NCI-H2081 (cell line): ENCODE measurements at regions not wholly inside any gene's neighbourhood (a gene's known extent, or its start where the extent isn't known, plus 50 kb on each side); places are given as distances from the start of the nearest gene placed in this dataset.

Experiments used
- DNase-seq, 2 experiments: peaks; one replicate each; lab custom pipeline; 2025; lab: John Stamatoyannopoulos, UW

DNA sequence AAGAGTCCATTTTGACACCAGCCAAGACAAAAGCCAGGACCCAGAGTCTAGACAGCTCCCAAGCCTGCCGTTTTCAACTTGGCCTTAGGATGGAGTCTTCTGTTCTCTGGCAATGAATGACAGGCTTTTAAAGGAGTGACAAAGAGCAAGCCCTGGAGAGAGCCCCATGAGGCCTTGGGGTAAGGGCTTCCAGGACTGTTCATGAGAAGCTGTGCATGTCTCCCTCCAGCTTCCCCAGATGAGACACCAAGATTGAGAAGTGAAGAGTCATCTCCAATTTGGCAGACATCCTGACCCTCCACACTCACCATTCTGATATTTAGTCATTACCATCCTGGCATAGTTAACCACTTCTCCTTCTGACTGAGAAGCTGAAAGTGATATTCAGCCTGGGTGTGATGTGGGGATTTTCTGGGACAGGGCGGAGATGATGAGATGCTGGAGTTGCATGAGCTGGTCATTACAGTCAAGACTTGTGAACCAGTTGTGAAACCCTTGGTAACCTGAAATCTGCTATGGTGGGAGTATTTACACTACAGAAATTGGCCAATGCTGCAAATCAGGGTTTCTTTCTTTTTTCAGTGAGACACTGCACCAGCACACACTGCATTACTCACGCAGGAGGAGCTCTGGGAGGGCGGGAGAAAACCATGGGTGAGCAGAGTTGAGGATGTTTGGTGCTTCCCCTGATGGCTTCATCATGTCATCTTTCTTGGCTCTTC is 77.8 kb downstream of the VCPKMT start:
- DNase-seq: no peak

DNA sequence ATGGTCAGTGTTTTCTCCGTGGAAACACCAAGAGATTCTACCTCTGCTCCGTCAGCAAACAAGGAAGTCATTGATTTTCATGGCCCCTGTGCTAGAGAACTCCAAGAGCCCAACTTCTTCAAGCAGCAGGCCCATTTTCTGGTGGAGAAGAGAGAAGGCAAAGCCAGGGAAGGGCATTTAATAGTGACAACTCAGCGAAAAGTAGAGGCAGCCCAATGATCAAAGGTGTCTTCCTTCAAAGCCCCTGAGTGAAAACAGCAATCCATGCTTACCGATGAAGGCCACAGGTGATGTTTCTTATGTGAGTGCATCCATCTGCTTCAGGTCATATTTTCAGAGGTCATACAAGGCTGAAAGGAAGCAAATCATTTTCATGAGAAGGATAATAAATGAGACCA is 77.3 kb downstream of the VCPKMT start:
- no peak for DNase-seq

DNA sequence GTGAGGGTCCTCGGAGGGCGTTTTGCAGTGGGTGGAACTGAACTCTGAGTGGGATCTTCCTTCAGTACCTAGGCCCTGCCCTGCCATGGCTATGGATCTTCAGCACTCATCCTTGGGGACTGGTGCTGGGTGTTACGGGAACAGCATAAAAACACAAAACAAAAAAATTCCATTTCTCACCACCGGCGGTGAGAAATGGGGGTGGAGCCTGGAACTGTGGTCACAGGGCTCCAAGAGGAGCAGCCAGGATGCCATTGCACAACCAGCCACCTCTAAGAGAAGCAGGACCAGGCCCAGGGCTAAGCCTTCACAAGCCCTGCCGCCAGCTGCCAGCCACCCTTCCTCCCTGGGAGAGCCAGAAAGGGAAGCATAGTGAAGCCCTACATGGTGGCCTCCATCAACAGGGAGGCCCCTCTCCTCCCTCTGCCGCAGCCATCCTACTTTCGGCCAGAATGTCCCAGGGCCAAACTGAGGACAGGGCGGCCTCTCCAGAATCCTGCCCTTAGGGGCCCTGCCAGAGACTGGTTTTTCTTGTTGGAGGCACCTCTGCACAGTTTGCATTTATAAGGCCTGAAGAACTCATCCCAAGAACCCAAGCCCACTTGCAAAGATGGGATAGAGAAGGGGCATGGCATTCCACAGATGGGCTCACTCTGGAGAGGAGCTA is 76.5 kb downstream of the VCPKMT start:
- DNase-seq: no peak

DNA sequence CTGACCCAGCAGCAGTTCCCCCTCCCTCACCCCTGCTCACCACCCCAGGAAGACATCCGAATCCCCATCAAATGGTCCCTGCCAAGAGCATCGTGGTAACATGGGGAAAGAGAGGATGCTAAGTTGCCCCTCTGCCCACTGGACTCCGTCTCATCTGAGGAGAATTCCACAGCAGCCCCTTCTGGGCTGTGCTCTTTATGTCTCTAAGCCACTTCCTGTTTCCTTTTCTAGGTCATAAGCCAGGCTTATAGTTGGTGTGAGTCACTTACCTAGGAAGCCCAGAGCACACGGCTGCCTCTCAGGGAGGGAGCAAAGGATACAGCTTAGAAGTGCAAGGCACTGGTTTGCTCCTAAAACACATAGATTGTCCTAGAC is 76.0 kb downstream of the VCPKMT start:
- no peak for DNase-seq

DNA sequence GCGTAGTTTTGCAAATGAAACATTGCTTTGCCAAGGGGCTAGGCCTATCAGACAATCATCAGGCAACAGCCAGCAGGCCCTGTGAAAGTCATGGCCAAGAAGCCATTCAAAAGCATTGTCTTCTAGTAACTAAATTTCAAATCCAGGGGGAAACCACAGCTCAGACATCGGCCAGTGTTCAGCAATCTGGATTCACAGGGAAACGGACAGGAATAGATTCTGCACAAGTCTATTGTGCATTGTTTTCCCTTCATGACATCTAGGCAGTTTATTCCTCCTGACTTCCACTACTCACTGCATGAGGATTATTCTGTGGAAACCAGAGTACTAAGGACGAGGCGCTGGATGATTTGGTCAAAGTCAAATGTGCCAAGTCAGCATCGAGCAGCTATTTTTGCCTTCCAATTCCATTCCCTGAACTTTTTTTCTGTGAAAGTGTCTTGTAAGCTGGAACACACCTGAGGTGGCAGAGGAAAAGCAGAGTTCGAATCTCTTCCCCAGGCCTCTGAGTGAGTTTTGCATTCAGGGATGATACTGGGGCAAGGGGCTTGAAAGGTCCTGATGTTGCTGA is 75.4 kb downstream of the VCPKMT start:
- DNase-seq: no peak

DNA sequence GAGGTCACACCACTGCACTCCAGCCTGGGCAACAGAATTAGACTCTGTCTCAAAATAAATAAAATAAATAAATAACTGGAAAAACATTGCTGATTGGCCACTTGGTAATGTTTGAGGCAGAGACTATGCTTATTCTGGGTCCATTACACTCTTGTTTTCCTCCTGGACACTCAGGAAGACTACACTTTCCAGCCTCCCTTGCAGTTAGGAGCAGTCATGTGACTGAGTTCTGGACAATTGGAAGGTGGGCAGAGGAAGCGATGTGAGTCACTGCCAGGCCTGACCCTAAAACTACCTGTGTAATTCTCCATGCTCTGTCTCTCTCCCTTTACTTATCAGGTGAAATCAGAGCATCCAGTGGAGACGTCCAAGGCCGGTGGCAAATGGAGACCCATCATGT is 74.4 kb downstream of the VCPKMT start:
- DNase-seq: no peak

DNA sequence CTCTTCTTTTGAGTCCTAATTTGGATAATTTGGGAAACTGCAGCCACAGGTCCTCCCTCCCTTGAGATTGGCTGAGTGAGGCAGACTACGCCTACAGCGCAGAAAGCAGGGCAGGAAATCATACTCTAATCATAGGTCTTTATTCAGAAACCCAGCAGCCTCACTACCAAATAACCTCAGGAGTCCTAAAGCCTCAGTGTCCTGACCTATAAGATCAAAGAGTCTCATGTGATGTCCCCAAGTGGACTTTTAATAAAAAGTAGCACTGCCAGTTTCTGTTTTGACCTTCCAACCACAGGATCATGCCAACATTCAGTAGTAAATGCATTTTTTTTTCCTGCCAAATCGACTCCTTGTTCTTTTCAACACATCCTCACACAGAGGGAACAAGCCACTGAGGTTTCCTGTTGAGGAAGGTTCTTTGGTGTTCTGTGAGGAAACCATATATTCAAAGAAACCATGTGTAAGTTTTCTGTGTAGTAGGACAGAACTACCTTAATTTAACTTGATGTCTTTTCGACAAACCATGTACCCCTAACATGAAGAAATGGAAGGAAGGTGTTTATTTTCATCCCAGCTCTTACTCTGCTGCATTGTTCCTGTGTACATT is 72.2 kb downstream of the VCPKMT start:
- no peak for DNase-seq

DNA sequence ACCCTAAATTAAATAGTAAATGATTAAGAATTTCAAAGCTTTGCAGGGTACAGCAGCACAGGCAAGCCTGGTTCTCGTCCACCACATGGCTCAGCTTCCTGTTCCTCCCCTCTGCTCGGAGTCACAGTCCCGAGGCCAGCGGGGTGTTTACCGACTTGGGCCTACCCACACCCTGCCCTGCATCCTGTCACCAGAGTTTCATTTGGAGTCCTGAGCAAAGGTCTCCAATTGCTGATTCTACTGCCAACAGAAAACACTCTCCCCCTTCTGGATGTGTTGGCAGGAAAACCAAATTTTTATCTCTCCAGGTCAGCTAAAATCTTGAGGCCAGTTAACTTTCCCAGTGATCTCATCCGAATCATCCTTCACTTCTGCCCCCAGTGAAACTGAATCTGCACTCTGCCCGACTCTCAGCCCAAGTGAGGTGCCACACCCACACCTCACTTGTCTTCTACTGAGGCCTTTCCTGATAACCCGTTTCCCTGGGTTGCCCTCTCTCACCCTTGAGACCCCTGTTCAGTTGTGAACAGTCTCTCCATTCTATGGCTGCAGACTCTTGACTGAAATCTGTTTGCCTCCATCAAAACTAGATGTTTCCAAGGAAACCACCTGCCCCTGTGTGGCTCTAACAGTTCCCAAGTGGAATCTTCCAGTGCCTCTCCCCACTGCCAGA is 71.2 kb downstream of the VCPKMT start:
- DNase-seq: no peak

DNA sequence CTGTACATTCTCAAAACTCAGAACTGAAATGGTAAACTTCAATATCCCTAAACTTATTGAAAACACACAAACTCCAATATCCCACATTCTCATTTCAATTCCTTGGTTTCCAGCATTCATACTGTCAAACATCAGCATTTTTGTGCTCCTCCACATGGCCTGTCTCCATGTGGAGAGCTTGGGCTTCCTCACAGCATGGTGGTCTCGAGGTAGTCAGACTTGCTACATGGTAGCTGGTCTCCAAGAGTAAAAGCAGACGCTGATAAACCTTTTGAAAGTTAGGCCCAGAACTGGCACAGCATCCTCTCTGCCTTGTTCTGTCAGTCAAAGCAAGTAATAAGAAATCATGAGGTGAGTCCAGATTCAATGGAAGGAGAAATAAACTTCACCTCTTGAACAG is 70.5 kb downstream of the VCPKMT start:
- no peak for DNase-seq

DNA sequence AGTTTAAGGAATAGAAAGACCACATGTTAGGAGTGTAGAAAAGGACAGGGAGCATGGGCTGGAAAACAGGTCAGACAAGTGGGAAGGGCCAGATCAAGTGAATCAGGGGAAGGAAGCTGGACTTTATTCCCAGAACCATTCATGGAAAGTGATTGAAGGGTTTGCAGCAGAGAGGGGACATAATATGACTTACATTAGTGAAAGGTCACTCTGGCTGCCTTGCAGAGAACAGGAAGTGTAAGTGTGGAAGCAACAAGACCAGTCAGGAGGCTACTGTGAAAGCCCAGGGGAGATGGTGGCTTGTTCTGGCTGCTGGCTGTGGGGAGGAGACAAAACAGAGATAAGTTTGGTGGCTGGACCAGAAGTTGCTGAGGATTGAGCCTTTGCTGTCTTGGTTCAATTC is 69.1 kb downstream of the VCPKMT start:
- no peak for DNase-seq

DNA sequence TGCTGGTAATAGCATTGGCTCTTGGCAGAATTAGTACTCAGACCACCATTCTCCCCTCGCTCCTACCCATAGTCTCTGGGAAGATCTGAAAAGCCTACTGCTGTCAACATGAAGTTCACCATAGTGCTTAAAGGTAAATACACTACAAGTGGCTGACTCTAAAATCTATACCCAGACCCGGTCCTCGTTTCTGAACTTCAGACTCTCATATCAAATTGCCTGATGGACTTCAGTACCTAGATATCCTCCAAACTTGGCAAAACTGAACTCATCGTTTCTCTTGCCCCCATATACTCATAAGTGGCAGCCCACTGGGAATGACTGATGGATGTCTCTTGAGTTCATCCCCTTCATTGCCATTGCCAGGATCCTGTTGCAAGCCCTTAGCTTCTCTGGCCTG is 67.3 kb downstream of the VCPKMT start:
- DNase-seq: no peak

DNA sequence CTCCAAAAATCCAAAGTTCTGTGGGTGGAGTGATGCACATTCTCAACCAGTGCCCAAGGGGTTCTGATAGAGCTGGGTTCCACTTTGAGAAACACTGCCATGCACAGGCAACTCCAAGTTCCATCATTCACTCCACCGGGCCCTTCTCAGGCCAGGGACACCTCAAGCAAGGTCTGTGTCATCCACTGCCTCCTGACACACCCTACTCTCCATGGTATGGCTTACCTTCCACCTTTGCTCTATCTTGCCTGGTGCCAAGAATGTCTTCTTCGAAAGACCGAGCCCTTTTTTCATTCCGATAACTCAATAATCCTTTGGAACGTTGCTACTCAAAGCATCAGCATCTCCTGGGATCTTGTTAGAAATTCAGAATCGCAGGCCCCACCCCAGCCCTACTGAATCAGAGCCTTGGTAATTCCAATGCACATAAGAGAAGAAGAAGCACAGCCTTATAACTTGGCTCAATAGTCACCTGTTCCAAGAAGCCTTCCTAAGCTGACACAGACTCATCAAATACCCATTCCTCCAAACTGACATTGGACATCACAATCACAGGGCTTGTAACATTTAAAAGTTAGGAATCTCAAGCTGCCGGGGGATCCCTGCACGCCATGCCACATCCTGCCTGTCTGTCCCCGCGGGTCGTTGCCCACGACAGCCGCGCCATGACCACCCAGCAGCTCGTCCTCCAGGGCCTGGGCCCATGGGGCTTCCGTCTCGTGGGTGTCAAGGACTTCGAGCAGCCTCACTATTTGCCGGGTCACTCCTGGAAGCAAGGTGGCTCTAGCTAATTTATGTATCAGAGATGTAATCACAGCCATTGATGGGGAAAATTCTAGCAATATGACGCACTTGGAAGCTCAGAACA is 66.4 kb downstream of the VCPKMT start:
- no peak for DNase-seq

DNA sequence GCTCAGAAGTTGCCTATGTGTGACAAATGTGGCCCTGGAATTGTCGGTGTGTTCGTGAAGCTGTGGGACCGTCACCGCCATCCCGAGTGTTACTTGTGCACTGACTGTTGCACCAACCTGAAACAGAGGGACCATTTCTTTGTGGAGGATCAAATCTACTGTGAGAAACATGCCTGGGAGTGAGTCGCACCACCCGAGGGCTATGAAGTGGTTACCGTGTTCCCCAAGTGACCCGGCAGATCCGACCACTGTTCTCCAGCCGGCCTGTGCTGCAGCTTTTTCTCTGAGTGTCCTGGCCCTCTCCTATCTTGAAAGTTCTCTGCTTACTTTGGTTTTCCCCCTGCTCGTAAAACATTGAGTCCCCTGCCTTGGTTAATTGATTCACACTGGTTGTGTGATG is 65.3 kb downstream of the VCPKMT start:
- DNase-seq: no peak

DNA sequence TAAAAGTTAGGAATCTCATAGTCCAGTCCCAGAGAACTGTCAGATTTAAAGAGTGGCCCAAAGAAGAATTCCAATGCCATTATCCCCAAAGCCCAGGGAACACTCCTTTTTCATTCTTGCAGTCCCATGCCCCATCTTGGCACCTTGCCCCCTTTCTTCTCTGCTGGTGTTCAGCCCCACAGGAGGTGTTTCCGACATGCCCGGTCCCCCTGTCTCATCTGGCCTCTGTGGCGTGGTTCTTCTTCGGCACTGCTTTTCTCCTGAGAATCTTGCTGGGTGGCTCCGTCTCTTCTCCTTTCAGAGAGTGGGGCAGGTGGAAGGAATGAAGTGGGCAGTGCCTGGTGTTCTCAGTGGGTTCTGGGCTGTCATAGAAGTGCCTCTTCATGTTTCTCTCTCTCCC is 64.7 kb downstream of the VCPKMT start:
- no peak for DNase-seq

DNA sequence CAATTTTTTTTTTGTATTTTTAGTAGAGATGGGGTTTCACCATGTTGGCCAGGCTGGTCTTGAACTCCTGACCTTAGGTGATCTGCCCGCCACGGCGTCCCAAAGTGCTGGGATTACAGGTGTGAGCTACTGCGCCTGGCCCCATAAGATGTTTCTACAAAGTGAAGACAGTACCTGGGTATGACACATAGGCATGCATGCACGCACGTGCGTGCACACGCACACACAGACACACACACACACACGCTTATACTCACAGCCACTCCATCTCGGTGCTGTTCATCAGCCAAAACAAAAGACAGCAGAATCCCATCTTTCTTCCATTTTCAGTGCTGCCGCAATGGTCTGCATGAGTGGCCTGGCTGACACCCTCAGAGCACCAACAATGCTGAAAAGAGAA is 63.9 kb downstream of the VCPKMT start:
- no peak for DNase-seq

DNA sequence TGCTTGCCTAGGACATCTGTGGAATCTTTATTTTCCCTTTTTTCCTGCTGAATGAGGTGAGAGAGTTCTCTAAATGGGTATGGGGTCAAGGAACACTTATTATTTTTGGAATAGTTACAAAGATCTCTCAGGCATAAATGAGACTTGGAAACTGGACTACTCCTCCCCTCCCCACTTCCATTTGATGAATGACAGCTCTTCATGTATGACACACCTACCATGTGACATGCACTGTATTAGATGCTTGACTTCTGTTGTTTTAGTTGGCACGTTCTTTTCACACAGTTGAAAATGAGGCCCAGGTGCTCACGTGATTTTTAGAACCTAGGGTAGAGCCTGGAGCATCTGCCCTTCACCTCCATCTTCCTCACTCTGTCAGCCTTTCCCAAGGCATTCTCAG is 62.4 kb downstream of the VCPKMT start:
- DNase-seq: no peak

DNA sequence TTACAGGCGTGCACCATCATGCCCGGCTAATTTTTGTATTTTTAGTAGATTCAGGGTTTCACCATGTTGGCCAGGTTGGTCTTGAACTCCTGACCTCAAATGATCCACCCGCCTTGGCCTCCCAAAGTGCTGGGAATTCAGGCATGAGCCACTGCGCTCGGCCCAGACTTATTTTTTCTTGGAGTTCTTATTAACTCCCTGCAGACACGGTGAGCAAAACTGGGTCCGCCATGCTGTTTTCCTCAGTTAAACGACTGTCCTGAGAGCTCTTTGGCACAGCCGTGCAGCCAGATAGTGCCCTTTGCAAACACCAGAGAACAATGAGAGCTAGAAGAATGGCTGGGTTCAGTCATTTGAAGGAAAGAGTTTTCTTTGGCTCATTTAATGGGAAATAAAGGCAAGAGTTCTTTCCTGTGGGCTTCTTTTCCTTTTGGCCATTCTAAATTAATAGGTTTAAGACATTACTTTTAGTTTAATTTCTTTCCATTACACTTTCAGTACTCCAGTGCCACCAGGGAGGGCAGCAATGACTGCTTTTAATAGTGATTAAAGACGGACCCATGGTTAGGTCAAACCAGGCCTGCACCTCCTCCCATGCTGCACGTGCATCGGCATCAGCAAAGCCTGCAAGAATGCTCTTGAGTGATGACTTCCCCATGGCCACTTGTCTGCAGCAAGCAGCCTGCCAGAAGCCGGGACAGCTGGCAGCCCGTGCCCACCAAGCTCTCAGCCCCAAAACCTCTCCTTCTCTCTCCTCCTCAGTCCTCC is 60.7 kb downstream of the VCPKMT start:
- no peak for DNase-seq

DNA sequence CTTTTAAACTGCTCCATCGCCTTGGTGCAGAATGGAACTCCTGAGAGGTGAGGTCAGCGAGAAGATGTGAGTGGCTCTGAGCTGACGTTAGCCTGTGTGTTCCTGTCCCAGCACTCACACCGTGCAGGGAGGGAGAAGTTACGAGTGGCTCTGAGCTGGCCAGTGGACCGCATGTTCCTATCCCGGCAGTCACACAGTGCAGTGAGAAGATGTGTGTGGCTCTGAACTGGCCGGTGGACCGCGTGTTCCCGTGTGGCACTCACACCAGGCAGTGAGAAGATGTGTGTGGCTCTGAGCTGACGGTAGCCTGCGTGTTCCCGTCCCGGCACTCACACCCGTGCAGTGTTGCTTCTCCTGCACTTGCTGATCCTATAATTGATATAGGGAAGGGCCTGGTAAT is 59.9 kb downstream of the VCPKMT start:
- no peak for DNase-seq

DNA sequence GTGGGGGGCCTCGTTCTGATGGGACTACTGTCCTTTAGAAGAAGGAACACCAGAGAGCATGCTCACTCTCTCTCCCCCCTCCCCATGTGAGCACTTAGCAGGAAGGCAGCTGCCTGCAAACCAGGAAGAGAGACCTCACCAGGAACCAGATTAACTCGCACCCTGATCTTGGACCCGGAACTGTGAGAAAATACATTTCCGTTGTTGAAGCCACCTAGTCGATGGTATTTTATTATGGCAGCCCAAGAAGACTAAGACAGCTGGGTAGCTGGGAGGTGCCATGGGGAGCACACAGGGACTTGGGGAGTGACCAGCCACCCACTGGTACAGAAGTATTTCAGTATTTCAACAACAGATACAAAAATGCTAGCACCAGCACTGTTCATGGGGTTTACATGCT is 59.0 kb downstream of the VCPKMT start:
- no peak for DNase-seq

DNA sequence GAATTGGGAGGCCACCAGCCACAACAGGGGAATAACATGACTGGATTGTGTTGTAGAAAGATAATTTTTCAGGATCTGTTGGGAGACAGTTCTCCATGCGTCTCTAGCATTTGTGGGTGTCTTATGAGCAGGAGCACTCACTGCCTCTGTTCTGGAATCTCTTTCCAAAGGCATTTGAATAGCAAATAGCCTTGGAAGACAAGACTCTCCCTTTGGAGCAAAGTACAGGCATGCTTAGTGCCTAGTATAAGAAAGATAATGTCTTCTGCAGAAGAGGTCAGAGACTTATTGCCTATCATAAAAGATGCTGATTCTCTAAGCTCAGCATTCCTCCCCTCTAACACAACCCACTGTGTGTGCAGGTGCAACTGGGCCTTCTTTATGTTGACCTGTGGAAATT is 58.3 kb downstream of the VCPKMT start:
- DNase-seq: no peak
